ENCODE measurements at regions not wholly inside any gene's neighbourhood (a gene's known extent, or its start where the extent isn't known, plus 50 kb on each side); places are given as distances from the start of the nearest gene placed in this dataset.

DNA sequence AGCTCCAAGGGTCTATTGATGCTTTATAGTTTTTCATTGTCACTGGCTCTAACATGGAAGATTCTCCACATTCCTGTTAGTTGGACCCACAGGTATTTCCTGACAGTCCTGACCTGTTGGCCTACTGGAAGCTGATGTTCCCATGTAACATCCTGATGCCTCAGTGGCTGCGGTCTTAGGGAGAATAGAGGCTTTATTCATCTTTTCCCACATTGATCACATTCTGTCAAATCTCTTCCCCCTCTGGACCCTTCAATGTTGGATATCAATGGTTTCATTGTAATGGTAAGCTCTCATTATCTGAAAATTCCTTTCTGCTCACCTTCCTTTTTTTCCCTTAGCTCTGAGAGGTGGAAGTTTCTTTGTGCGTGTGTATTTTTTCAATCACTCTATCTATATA, 280.9 kb upstream of the TBX3 start:
- no peaks in the 10 kb centered on the region for H3K4me1 Mint-ChIP-seq (ENCODE audit: low read depth)
- no peaks in the 10 kb centered on the region for H3K36me3 Mint-ChIP-seq (ENCODE audit: low read depth)
- H3K4me3 Mint-ChIP-seq, result no peak overlapping the region
- no peaks in the 10 kb centered on the region for H3K9me3 Mint-ChIP-seq
- no peak overlapping the region for H3K27ac Mint-ChIP-seq
- peaks cover 2% of the 10 kb centered on the region for H3K27me3 Mint-ChIP-seq
- intact Hi-C loops (cut with micrococcal nuclease), result no loop called here

DNA sequence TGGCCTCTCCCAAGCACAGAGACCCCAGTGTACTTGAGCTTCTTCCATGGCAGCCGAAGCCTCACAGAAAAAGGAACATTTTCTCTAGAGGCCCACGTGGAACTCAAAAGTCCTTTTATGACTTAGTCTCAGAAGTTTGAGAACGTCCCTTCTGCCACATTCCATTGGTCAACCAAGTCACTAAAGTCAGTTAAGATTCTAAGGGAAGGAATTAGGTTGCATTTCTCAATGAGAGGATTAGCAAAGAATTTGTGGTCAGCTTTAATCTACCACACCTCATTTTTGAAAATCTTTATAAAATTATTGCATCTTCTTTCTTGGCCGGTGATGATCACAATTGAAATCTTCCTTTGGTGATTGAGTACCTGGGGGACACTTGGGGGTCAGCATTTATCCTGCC, 279.9 kb upstream of the TBX3 start:
- H3K9me3 Mint-ChIP-seq, result no peaks in the 10 kb centered on the region
- H3K27me3 Mint-ChIP-seq, result peaks cover 2% of the 10 kb centered on the region
- H3K4me3 Mint-ChIP-seq, result no peak overlapping the region
- no peaks in the 10 kb centered on the region for H3K36me3 Mint-ChIP-seq (ENCODE audit: low read depth)
- no peak overlapping the region for H3K27ac Mint-ChIP-seq
- intact Hi-C loops (cut with micrococcal nuclease), result no loop called here
- H3K4me1 Mint-ChIP-seq (ENCODE audit: low read depth), result no peaks in the 10 kb centered on the region

DNA sequence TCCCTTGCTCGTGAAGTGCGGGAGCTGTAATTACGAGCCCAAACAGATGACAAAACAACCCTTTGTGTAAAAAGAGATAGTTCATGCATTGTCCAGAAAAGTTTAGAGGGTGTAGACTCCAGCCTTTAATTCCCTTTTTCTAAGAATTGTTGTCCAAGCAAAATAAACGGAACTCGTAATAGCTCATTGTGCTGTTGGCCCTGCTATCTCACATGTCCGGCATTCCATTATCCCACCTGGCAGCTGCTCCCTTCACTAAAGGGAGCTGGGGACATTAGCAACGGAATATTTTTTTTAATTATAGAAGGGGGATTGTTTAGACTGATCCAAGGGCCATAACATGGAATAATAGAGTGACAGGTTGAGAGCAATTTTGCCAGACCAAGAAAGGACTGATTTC, 277.5 kb upstream of the TBX3 start:
- Mint-ChIP-seq H3K4me1 (ENCODE audit: low read depth) (no peaks in the 10 kb centered on the region), H3K27me3 (peaks cover 8% of the 10 kb centered on the region), H3K36me3 (ENCODE audit: low read depth) (no peaks in the 10 kb centered on the region), H3K4me3 (no peak overlapping the region), H3K27ac (no peak overlapping the region), H3K9me3 (no peaks in the 10 kb centered on the region)
- intact Hi-C loops (cut with micrococcal nuclease), result no loop called here

DNA sequence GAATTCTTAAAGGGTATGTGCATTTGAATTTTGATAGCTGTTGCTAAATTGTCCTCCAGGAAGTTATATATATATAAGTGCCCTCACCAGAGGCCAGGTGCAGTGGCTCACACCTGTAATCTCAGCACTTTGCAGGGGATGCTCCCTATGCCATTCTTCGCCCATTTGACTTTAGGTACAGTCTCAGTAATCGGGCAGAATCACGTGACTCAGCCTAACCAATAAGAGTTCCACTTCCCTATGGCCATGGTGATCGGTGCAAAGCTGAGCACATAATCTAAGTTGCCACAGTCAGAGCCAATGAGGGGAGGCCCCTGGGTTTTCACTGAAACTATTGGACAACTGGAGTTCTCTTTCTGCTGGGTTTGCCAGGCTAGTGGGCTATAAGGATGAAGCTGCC, 274.6 kb upstream of the TBX3 start:
- Mint-ChIP-seq H3K36me3 (ENCODE audit: low read depth) (no peaks in the 10 kb centered on the region), H3K4me1 (ENCODE audit: low read depth) (no peaks in the 10 kb centered on the region), H3K9me3 (no peaks in the 10 kb centered on the region), H3K27me3 (peaks cover 6% of the 10 kb centered on the region), H3K27ac (no peak overlapping the region), H3K4me3 (no peak overlapping the region)
- intact Hi-C loops (cut with micrococcal nuclease), result no loop called here

DNA sequence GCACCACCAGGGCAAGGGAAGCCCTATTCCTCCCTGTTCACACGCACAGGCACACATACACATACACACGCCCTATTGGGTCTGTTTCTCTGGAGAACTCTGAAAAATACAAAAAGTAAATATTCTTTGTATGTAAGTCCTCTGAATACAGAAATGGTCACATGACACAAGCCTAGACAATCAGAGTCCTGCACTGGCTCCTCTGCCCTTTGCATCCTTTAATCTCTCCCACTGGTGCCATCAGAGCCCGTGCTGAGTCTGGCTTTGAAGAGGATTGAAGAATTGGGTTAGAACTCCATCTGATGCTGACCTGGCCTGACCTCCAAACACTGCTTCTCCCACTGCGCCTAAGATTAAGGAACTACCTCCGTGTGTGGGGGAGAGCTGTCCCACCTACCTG, 273.2 kb upstream of the TBX3 start:
- Mint-ChIP-seq H3K27me3 (peaks cover 10% of the 10 kb centered on the region), H3K27ac (no peak overlapping the region), H3K4me3 (no peak overlapping the region), H3K36me3 (ENCODE audit: low read depth) (no peaks in the 10 kb centered on the region), H3K9me3 (no peaks in the 10 kb centered on the region), H3K4me1 (ENCODE audit: low read depth) (no peaks in the 10 kb centered on the region)
- intact Hi-C loops (cut with micrococcal nuclease), result no loop called here

DNA sequence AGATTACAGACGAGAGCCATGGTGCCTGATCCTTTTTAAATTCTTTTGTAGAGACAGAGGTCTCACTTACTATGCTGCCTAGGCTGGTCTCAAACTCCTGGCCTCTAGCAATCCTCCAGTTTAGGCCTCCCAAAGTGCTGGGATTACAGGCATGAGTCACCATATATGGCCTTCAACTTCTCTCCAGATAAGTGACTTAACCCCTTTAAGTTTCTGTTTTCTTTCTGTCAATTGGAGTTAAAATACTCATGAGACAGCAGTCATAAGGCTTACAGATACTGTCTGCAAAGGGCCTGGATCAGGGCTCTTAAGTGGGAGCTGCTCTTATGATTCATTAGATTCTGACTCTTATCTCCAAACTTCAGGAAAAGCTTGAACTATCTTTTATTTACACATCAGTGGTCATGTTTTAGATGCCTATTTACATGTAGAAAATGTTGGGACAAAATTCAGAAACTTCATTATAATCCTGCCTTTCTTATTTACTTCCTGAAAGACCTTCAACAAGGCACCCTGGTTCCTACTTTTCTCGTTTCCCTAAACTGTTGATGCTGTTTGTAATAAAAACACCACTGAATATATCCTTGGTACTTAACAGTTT, 271.5 kb upstream of the TBX3 start:
- peaks cover 10% of the 10 kb centered on the region for H3K27me3 Mint-ChIP-seq
- no peaks in the 10 kb centered on the region for H3K36me3 Mint-ChIP-seq (ENCODE audit: low read depth)
- H3K27ac Mint-ChIP-seq, result no peak overlapping the region
- H3K4me1 Mint-ChIP-seq (ENCODE audit: low read depth), result no peaks in the 10 kb centered on the region
- H3K4me3 Mint-ChIP-seq, result no peak overlapping the region
- H3K9me3 Mint-ChIP-seq, result no peaks in the 10 kb centered on the region
- intact Hi-C loops (cut with micrococcal nuclease), result no loop called here

DNA sequence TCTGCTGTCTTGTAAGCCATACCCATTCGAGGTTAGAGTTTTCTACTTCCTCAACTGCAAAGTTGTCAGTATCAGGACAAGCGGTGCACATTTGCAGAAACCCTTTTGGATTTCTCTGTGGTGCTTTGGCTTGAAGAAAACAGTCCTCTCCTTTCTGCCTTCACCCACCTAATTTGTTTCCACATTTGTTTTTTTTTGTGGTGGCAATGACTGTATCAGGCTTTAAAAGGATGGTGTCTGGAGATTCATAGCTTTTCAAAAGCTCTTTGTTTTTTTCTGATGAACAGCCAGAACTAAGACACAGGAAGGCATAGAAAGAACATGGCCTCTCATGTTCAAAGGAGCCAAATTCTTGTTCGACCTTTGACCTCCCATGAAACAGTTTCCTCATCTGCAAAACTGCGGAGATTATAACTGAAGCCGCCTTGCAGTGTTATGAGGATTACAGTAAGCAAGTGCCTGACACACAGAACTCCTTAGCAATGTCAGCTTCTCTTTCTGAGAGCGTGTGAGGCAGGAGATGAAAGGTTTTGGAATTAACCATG, 270.6 kb upstream of the TBX3 start:
- Mint-ChIP-seq H3K9me3 (no peaks in the 10 kb centered on the region), H3K4me3 (no peak overlapping the region), H3K4me1 (ENCODE audit: low read depth) (no peaks in the 10 kb centered on the region), H3K27me3 (peaks cover 10% of the 10 kb centered on the region), H3K36me3 (ENCODE audit: low read depth) (no peaks in the 10 kb centered on the region), H3K27ac (no peak overlapping the region)
- intact Hi-C loops (cut with micrococcal nuclease), result no loop called here

DNA sequence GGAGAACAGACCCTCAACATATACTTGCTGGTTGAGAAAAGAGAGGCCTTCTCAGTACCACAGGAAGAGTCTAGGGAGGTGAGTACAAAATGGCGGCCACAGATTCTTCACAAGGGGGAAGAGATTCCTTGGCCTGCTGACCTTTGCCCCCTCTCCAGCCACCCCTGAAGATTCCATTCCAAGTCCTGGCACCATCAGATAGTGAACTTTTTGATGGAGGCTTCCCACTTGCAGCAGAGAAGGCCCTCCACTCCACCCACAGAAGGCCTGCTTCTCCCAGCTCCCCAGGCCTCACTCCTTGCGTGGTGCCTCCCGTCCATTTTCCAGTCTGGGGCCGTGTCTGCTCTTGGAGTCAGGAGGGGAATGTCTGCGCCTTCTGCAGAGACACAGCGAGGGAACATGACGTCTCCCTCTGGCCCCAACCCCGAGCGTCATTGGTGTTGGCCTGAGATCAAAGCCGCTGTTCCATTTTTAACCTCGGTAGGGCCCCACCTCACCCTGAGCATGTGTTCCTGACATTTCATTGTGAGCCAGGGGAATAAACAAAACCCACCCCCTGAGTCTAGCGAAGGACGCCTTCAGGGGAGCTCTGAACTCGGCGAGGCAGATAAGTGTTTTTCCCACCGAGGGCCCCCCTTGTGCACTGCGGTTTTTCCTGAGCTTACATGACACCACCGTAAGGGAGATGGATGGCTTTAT, 268.7 kb upstream of the TBX3 start:
- no peaks in the 10 kb centered on the region for H3K36me3 Mint-ChIP-seq (ENCODE audit: low read depth)
- H3K27me3 Mint-ChIP-seq, result peaks cover 10% of the 10 kb centered on the region
- H3K4me1 Mint-ChIP-seq (ENCODE audit: low read depth), result no peaks in the 10 kb centered on the region
- H3K27ac Mint-ChIP-seq, result no peak overlapping the region
- no peak overlapping the region for H3K4me3 Mint-ChIP-seq
- no peaks in the 10 kb centered on the region for H3K9me3 Mint-ChIP-seq
- intact Hi-C loops (cut with micrococcal nuclease), result no loop called here

DNA sequence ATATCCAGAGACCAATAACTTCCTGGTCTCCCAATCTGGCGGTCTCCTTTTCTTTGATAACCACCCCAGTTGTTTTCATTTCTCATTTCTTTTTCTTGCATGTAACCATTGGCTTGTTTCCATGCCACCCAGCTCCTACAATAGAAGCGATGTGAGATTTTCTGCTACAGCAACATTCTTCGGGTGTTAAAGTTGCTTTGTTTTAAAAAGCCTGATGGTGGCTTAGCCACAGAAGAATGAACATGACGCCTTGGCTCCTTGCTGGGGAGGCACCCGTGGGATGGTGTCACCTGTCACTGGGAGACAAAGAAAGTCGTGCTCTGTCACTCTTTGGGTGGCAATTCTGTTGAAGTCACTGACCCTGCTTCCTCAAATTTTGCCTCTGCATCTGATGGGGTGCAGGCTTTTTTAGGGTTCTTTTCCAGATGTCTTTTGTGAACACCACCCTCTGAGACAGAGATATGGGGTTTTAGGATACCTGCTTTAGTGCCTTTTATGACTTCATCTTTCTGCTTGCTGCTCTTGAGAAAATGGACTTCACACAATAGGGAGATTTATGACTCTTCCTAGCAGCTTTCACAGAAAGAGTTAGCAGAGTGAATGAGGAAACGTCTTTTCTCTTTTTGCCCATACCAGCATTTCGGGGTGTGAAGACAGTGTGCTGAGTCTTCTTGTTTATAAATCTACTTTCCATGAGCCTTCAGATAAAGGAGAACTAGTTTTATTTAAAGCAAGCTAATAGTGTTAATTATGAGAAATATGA, 265.3 kb upstream of the TBX3 start:
- Mint-ChIP-seq H3K27ac (no peak overlapping the region), H3K27me3 (peaks cover 4% of the 10 kb centered on the region), H3K9me3 (no peaks in the 10 kb centered on the region), H3K36me3 (ENCODE audit: low read depth) (no peaks in the 10 kb centered on the region), H3K4me1 (ENCODE audit: low read depth) (no peaks in the 10 kb centered on the region), H3K4me3 (no peak overlapping the region)
- intact Hi-C loops (cut with micrococcal nuclease), result no loop called here

DNA sequence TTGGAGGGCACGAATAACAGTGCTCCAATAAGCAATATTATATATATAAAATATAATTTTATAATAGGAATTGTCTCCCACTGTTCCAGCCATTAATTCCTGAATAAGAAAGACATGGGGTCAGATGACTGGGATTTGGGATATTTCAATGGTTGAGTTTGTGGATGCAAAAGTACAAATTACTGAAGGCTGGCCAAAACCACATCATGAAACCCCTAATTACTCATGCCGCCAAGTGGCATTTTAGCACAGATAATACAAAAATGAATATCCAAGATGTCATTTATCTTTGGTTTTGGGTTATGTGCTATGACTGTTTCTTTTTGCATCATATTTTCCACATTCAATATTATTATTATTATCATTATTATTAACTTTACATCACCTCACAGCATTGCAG, 261.4 kb upstream of the TBX3 start:
- H3K4me1 Mint-ChIP-seq (ENCODE audit: low read depth), result no peaks in the 10 kb centered on the region
- no peak overlapping the region for H3K4me3 Mint-ChIP-seq
- no peaks in the 10 kb centered on the region for H3K9me3 Mint-ChIP-seq
- no peaks in the 10 kb centered on the region for H3K27me3 Mint-ChIP-seq
- H3K36me3 Mint-ChIP-seq (ENCODE audit: low read depth), result no peaks in the 10 kb centered on the region
- H3K27ac Mint-ChIP-seq, result no peak overlapping the region
- intact Hi-C loops (cut with micrococcal nuclease), result no loop called here

DNA sequence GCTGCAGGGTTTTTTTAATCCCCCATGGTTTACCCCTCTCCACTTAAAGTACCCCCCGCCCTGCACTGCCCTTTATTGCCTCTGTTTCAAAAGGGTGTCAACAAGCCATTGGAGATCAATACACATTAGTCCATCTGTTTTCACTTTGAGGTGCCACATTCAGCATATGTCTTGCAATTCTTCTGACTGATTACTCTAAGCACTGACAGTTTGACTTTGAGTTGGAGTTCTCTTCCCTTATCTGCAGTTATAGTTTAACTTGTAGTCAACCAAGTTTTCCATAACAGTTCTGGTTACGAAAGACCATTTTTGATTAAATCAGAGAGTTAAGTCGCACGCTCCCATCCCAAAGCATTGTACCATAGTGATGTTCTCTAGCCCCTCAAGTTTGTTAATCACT, 260.8 kb upstream of the TBX3 start:
- Mint-ChIP-seq H3K4me1 (ENCODE audit: low read depth) (no peaks in the 10 kb centered on the region), H3K36me3 (ENCODE audit: low read depth) (no peaks in the 10 kb centered on the region), H3K27ac (no peak overlapping the region), H3K9me3 (no peaks in the 10 kb centered on the region), H3K4me3 (no peak overlapping the region), H3K27me3 (no peaks in the 10 kb centered on the region)
- intact Hi-C loops (cut with micrococcal nuclease), result no loop called here

DNA sequence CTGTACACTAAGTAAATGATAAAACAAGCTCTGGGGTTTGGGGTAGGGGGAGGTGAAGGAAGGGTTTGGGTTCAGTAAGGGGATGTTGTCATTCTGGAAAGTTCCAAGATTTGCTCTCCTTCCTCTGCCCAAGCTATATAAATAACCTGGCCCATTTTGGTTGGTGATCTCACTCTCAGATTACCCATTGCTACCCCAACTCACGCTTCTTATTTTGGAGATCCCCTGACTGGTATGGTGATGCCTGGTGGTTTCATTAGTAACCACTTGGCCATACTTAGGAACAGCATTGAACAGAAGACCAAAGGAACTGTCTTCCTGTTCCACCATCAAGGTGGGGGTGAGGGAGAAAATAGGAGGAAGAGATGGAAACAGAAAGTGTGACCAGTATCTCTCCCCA, 259.6 kb upstream of the TBX3 start:
- Mint-ChIP-seq H3K4me1 (ENCODE audit: low read depth) (no peaks in the 10 kb centered on the region), H3K36me3 (ENCODE audit: low read depth) (no peaks in the 10 kb centered on the region), H3K4me3 (no peak overlapping the region), H3K9me3 (no peaks in the 10 kb centered on the region), H3K27me3 (no peaks in the 10 kb centered on the region), H3K27ac (no peak overlapping the region)
- intact Hi-C loops (cut with micrococcal nuclease), result no loop called here

DNA sequence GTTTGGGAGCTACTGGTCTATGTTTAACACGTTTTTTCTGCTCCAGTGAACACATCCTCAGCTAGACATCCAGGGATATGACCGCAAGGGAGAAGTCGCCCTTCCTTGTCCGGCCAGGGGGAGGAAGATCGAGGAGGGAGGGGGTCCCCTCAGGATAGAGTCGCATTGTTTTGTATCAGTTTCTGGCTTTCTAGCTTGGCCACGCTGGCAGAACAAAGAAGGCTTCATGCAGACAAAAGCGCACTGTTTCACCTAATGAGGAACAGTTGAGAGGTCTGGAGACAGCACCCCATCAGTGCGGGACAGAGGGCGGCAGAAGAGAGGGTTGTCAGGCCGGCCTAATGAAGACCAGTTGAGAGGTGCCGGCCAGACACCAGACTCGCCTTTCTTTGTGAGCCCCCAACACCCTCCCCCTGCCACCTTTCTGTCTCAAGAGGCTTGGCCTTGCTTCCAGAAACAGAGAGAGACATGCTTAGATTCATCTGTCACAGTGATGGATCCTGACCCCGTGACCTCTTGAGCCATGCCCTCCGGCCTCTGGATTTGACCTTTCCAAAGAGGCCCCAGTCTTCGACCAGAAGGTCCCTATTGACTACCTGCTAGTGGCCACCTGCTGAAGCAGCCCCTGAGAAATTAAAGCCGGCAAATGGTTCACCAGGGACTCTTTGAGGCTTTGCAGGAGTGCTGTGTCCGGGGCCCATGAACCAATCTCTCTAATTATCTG, 254.7 kb upstream of the TBX3 start:
- Mint-ChIP-seq H3K27ac (no peak overlapping the region), H3K27me3 (no peaks in the 10 kb centered on the region), H3K4me1 (ENCODE audit: low read depth) (no peaks in the 10 kb centered on the region), H3K36me3 (ENCODE audit: low read depth) (no peaks in the 10 kb centered on the region), H3K4me3 (no peak overlapping the region), H3K9me3 (no peaks in the 10 kb centered on the region)
- intact Hi-C loops (cut with micrococcal nuclease), result no loop called here

Data from dendritic cell treated with granulocyte-macrophage colony-stimulating factor and Interleukin-4, amounts not matched to agents 40 ng/mL and 50 ng/mL, for 4 days (primary cell).